ENCODE measurements at regions not wholly inside any gene's neighbourhood (a gene's known extent, or its start where the extent isn't known, plus 50 kb on each side); places are given as distances from the start of the nearest gene placed in this dataset.

DNA sequence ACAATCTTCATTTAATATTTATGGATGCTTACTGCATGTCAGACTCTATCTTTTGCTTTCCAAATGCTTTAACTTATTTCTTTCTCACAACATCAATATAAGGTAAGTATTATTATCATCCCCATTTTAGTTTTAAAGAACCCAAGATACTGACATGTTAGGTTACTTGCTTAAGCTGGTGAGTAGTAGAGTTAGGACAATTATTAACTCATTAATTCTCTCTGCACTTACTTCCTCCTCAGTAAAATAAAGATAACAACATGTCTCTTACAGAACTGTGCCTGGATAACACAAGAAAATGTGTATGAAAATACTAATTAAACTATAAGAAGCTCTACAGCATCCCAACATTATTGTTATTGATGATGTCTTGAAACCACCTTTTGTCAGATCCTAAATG, 359.1 kb upstream of the CHST9 start:
- CTCF ChIA-PET: no interaction called here
- intact Hi-C loops (cut with micrococcal nuclease; ENCODE audit: unreplicated experiment): no loop called here
- Mint-ChIP-seq H3K27ac (ENCODE audit: unreplicated experiment) (no peak overlapping the region), H3K4me1 (ENCODE audit: low read depth, unreplicated experiment) (peaks cover 10% of the 10 kb centered on the region), H3K27me3 (ENCODE audit: unreplicated experiment) (no peaks in the 10 kb centered on the region), H3K36me3 (ENCODE audit: insufficient read depth, unreplicated experiment) (no peaks in the 10 kb centered on the region), H3K4me3 (ENCODE audit: low read depth, unreplicated experiment) (no peak overlapping the region), H3K9me3 (ENCODE audit: low read depth, unreplicated experiment) (peaks cover 2% of the 10 kb centered on the region)
- no peak for DNase-seq
- no TSS peak for BruUV-seq (replicated peaks)
- TF ChIP-seq, protein P1, sequence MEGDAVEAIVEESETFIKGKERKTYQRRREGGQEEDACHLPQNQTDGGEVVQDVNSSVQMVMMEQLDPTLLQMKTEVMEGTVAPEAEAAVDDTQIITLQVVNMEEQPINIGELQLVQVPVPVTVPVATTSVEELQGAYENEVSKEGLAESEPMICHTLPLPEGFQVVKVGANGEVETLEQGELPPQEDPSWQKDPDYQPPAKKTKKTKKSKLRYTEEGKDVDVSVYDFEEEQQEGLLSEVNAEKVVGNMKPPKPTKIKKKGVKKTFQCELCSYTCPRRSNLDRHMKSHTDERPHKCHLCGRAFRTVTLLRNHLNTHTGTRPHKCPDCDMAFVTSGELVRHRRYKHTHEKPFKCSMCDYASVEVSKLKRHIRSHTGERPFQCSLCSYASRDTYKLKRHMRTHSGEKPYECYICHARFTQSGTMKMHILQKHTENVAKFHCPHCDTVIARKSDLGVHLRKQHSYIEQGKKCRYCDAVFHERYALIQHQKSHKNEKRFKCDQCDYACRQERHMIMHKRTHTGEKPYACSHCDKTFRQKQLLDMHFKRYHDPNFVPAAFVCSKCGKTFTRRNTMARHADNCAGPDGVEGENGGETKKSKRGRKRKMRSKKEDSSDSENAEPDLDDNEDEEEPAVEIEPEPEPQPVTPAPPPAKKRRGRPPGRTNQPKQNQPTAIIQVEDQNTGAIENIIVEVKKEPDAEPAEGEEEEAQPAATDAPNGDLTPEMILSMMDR (IDR thresholded peaks at IDR 0.05; ENCODE audit: unreplicated experiment): no peak

DNA sequence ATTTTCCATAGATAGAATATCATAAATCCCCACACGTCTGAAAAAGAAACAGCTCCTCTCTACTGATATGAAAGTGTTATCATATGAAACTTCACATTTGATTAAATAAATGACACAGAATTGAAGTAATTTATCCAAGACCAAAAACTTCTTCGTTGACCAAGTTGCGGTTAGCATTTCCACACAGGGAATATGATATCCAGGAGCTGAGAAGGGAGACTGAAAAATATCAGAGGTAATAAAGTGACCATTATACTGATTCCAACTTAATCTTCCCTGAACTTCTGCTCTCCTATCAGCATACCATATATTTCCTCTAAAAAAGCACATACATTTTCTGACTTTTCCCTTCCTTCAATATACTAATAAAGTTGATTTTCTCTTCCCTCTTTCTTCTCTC, 356.2 kb upstream of the CHST9 start:
- no peak for DNase-seq
- BruUV-seq (replicated peaks): no TSS peak
- no peak overlapping the region for H3K4me3 Mint-ChIP-seq (ENCODE audit: low read depth, unreplicated experiment)
- peaks cover 10% of the 10 kb centered on the region for H3K4me1 Mint-ChIP-seq (ENCODE audit: low read depth, unreplicated experiment)
- H3K36me3 Mint-ChIP-seq (ENCODE audit: insufficient read depth, unreplicated experiment): no peaks in the 10 kb centered on the region
- intact Hi-C loops (cut with micrococcal nuclease; ENCODE audit: unreplicated experiment): no loop called here
- TF ChIP-seq, protein P1 (IDR thresholded peaks at IDR 0.05; ENCODE audit: unreplicated experiment): no peak
- H3K27me3 Mint-ChIP-seq (ENCODE audit: unreplicated experiment): no peaks in the 10 kb centered on the region
- no peaks in the 10 kb centered on the region for H3K9me3 Mint-ChIP-seq (ENCODE audit: low read depth, unreplicated experiment)
- CTCF ChIA-PET: no interaction called here
- no peak overlapping the region for H3K27ac Mint-ChIP-seq (ENCODE audit: unreplicated experiment)

DNA sequence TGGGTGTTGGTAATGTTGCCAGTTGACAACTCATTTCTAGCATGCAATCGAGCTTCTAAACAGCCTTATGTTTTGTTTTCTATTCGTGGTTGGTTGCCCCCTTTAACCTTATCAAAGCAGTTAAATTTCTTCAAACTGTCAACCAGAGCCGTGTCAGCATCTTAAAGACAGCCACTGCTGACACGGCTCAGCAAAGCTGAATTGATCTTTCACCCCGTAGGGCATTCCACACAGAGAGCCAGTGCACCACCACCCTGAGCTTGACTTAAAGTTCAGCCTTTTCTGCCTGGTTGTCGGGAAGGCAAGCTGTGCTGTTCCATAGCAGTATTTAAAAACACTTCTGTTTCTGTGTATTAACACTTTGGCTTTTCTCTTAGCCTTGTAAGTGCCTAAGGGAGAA, 355.0 kb upstream of the CHST9 start:
- no peak for DNase-seq
- Mint-ChIP-seq H3K27me3 (ENCODE audit: unreplicated experiment) (no peaks in the 10 kb centered on the region), H3K27ac (ENCODE audit: unreplicated experiment) (no peak overlapping the region), H3K36me3 (ENCODE audit: insufficient read depth, unreplicated experiment) (no peaks in the 10 kb centered on the region), H3K4me1 (ENCODE audit: low read depth, unreplicated experiment) (peaks cover 10% of the 10 kb centered on the region), H3K9me3 (ENCODE audit: low read depth, unreplicated experiment) (no peaks in the 10 kb centered on the region), H3K4me3 (ENCODE audit: low read depth, unreplicated experiment) (no peak overlapping the region)
- CTCF ChIA-PET: no interaction called here
- TF ChIP-seq, protein P1 (IDR thresholded peaks at IDR 0.05; ENCODE audit: unreplicated experiment): no peak
- intact Hi-C loops (cut with micrococcal nuclease; ENCODE audit: unreplicated experiment): no loop called here
- BruUV-seq (replicated peaks): no TSS peak

DNA sequence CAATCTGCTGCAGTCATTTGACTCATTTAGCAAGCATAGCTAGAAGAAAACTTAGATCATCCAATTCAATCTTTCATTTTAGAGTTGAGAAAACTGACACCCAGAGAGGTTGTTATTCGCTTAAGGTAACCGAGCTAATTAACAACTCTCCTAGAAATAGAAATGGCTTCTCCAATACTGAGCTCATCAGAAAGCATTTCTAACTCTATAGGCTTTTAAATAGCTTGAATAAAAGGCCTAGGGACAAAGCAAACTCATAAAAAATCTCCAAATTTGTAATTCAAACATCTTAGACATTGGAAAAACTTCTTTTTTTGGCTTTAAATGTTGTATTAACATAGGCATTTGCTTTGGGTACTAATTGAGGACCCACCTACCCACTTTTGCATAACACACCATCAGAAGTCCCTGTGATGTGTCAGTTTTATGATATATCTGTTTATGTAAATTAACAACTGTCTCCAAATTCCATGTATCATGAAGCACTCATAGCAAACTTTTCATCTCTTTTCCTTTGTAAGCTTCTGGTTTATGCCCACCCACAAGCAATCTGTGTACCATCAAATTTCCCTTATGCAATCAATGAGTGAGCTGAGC, 343.9 kb upstream of the CHST9 start:
- H3K9me3 Mint-ChIP-seq (ENCODE audit: low read depth, unreplicated experiment): peaks cover 3% of the 10 kb centered on the region
- no TSS peak for BruUV-seq (replicated peaks)
- no peak overlapping the region for H3K4me3 Mint-ChIP-seq (ENCODE audit: low read depth, unreplicated experiment)
- H3K27me3 Mint-ChIP-seq (ENCODE audit: unreplicated experiment): no peaks in the 10 kb centered on the region
- H3K27ac Mint-ChIP-seq (ENCODE audit: unreplicated experiment): no peak overlapping the region
- CTCF ChIA-PET: interaction anchor here (0.6 kb wide), 1 partner anchor 96 kb away, joined by 3 read pairs; no protein-coding TSS in a partner anchor
- intact Hi-C loops (cut with micrococcal nuclease; ENCODE audit: unreplicated experiment): no loop called here
- no peaks in the 10 kb centered on the region for H3K4me1 Mint-ChIP-seq (ENCODE audit: low read depth, unreplicated experiment)
- DNase-seq: no peak
- TF ChIP-seq, protein P1 (IDR thresholded peaks at IDR 0.05; ENCODE audit: unreplicated experiment): no peak
- H3K36me3 Mint-ChIP-seq (ENCODE audit: insufficient read depth, unreplicated experiment): no peaks in the 10 kb centered on the region

Measured in Calu3 (cell line).